Stomach (tissue), 4 donors: ENCODE measurements at regions not wholly inside any gene's neighbourhood (a gene's known extent, or its start where the extent isn't known, plus 50 kb on each side); places are given as distances from the start of the nearest gene placed in this dataset.

Source experiments
- POLR2A ChIP-seq, 4 donors: fragments of 450-650 bp; IDR thresholded peaks; one replicate each; pipeline ENCODE4 v1.6.1; 2016; ENCODE audit warnings: antibody characterized with exemption in 4 of 4, control low read depth in 2 of 4, mild to moderate bottlenecking in 1 of 4, moderate library complexity in 1 of 4
- TF ChIP-seq, protein P1 (sequence below), 7 experiments: fragments of 450-650 bp in 4 of 7; fragments of 200-600 bp in 3 of 7; sonication (generic) in 3 of 7; IDR thresholded peaks; one replicate each; pipeline ENCODE4 v1.5.1; 2016 to 2019; ENCODE audit warnings: antibody characterized with exemption in 7 of 7, control low read depth in 2 of 7, mild to moderate bottlenecking in 1 of 7

DNA sequence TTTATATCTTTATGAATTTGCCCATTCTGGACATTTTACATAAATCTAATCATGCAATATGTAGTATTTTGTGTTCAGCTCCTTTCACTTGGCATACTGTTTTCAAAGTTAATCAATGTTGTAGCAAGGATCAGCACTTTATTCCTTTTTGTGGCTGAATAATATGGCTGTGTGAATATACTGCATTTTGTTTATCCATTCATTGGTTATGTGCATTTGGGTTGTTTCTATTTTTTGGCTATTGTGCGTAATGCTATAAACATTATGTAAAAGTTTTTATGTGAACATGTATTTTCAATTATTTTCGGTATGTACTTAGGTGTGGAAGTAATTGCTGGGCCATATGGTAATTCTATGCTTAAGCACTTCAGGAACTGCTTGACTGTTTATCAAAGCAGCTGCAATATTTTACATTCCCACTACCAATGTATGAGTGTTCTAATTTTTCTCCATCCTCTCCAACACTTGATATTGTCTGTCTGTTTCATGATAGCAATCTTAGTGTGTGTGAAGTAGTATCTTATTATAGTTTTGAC lies 101.3 kb upstream of the P2RY1 start:
- TF ChIP-seq, protein P1, sequence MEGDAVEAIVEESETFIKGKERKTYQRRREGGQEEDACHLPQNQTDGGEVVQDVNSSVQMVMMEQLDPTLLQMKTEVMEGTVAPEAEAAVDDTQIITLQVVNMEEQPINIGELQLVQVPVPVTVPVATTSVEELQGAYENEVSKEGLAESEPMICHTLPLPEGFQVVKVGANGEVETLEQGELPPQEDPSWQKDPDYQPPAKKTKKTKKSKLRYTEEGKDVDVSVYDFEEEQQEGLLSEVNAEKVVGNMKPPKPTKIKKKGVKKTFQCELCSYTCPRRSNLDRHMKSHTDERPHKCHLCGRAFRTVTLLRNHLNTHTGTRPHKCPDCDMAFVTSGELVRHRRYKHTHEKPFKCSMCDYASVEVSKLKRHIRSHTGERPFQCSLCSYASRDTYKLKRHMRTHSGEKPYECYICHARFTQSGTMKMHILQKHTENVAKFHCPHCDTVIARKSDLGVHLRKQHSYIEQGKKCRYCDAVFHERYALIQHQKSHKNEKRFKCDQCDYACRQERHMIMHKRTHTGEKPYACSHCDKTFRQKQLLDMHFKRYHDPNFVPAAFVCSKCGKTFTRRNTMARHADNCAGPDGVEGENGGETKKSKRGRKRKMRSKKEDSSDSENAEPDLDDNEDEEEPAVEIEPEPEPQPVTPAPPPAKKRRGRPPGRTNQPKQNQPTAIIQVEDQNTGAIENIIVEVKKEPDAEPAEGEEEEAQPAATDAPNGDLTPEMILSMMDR (IDR thresholded peaks at IDR 0.05): no peak
- TF ChIP-seq POLR2A (IDR thresholded peaks at IDR 0.05): no peak
